Left ventricle myocardium superior (tissue), 1 donor: ENCODE measurements at regions not wholly inside any gene's neighbourhood (a gene's known extent, or its start where the extent isn't known, plus 50 kb on each side); places are given as distances from the start of the nearest gene placed in this dataset.

Source experiments
- ATAC-seq: fragments of 200-7000 bp; cut with Tn5 transposase; one replicate; pipeline ENCODE4 v1.9.1; 2020; ENCODE audit warnings: mild to moderate bottlenecking, moderate library complexity
- DNase-seq: peaks from one replicate; pipeline ENCODE4 v3.0.0-alpha.2; 2020
- intact Hi-C: fragments of 100-400 bp; cut with micrococcal nuclease; formaldehyde crosslinking; loops from one replicate; pipeline ENCODE4 v1.11.0; 2022
- donor health status: DM: no; HTN: yes; CAD: no; lungs with severe emphysema.

- no peak for ATAC-seq
- intact Hi-C loops = no loop called here
- no peak for DNase-seq
Measured at GRCh38 chr2:172373076-172373475, 54.3 kb upstream of the ITGA6 start.

- intact Hi-C loops = no loop called here
- DNase-seq (no peak), ATAC-seq (no peak)
Measured at GRCh38 chr2:172373766-172374165, 53.6 kb upstream of the ITGA6 start.

- no peak for DNase-seq
- intact Hi-C loops = no loop called here
- no peak for ATAC-seq
Measured at GRCh38 chr2:172374318-172375240, 52.8 kb upstream of the ITGA6 start.

GRCh38 chr2:172375251-172375650, 52.1 kb upstream of the ITGA6 start:
- intact Hi-C loops = no loop called here
- ATAC-seq (no peak), DNase-seq (no peak)

GRCh38 chr2:172376016-172376415, 51.4 kb upstream of the ITGA6 start:
- DNase-seq (no peak), ATAC-seq (no peak)
- intact Hi-C loops = no loop called here

GRCh38 chr2:172376505-172377125, 50.8 kb upstream of the ITGA6 start:
- intact Hi-C loops = no loop called here
- DNase-seq (no peak), ATAC-seq (no peak)

GRCh38 chr2:172377408-172377807, 50.0 kb upstream of the ITGA6 start:
- peak; percentile 21 for ATAC-seq
- intact Hi-C loops = no loop called here

More at GRCh38 chr2:172377408-172377807, 50.0 kb upstream of the ITGA6 start:
- no peak for DNase-seq
